ENCODE measurements at regions not wholly inside any gene's neighbourhood (a gene's known extent, or its start where the extent isn't known, plus 50 kb on each side); places are given as distances from the start of the nearest gene placed in this dataset.
A peak's percentile ranks its signal among the peaks of the same experiment; 100 is the strongest.

DNA sequence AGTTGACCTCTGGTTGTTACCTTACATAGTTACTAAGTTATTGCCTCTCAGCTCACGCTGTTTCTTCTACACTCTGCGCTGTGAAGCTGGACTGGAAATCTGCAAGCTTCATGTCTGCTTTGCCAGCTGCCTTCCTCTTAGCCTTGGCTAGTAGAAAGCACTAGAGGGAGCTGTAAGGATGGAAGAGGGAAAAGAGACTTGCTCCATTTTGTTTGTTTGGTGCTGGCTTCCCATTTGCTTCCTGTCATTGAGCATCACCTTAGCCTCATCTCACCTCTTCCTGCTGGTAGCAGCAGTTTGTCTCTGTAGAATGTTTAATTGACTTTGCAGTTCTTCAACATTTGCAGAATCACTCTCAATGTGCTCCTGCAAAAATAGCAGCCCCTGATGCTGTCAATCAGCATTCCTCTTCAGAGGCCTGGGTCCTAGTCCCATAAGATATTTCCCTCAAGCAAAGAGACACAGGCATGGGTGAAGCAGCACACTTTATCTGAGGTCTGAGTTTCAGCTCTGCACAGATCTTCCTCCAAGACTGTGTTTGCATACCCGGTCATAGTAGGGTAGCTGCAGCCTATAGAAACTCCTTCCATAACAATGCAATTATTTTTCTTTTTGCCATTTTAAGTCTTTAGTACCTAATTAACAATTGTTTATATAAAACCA lies 302.2 kb upstream of the EPHA7 start:
- TF ChIP-seq CTCF (IDR thresholded peaks at IDR 0.05; ENCODE audit: extremely low read depth in 1 of 2, insufficient read depth in 1 of 2, low read depth in 1 of 2, low read length in 2 of 2) (peak; percentile 11 to 12), FOS (IDR thresholded peaks at IDR 0.05; ENCODE audit: borderline replicate concordance, insufficient read depth, low read length) (no peak), POLR2A (IDR thresholded peaks at IDR 0.05; ENCODE audit: low read depth, low read length) (no peak), POLR2AphosphoS5 (IDR thresholded peaks at IDR 0.05; ENCODE audit: insufficient read depth, low read depth, low read length) (no peak), EZH2 (IDR thresholded peaks at IDR 0.05; ENCODE audit: borderline replicate concordance, low read depth, low read length, severe bottlenecking) (no peak), GATA2 (IDR thresholded peaks at IDR 0.05; ENCODE audit: insufficient read depth, insufficient read length, low read depth, low read length) (no peak), JUN (IDR thresholded peaks at IDR 0.05; ENCODE audit: borderline replicate concordance, insufficient read depth, insufficient read length, low read depth) (no peak)
- TF ChIP-seq, protein P1, sequence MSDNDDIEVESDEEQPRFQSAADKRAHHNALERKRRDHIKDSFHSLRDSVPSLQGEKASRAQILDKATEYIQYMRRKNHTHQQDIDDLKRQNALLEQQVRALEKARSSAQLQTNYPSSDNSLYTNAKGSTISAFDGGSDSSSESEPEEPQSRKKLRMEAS (IDR thresholded peaks at IDR 0.05; ENCODE audit: insufficient read depth, insufficient read length): no peak
